Fibroblast of pulmonary artery (primary cell): ENCODE measurements at regions not wholly inside any gene's neighbourhood (a gene's known extent, or its start where the extent isn't known, plus 50 kb on each side); places are given as distances from the start of the nearest gene placed in this dataset.

Experiments used
- DNase-seq: peaks from one replicate; pipeline ENCODE4 v3.0.0-alpha.2; 2010; ENCODE audit warnings: low read depth
- H3K4me3 ChIP-seq: replicated peaks from 2 replicates; pipeline ENCODE4 v1.5.1; 2011; ENCODE audit warnings: low read depth, mild to moderate bottlenecking, control low read depth, low read length, moderate library complexity
- CTCF ChIP-seq: IDR thresholded peaks from 2 replicates; pipeline ENCODE4 v1.5.1; 2011; ENCODE audit warnings: mild to moderate bottlenecking, control low read depth, low read length, inconsistent platforms; ENCODE audit errors: missing control alignments

GRCh38 chr7:19537942-19538401, 170.9 kb downstream of the POLR1F start:
- DNase-seq: peak; percentile 21
- no peak overlapping the region for H3K4me3 ChIP-seq
- no peak for TF ChIP-seq CTCF

GRCh38 chr7:19533266-19533665, 175.6 kb downstream of the POLR1F start:
- no peak for DNase-seq
- no peak overlapping the region for H3K4me3 ChIP-seq
- TF ChIP-seq CTCF: no peak

- no peak overlapping the region for H3K4me3 ChIP-seq
- no peak for DNase-seq
- no peak for TF ChIP-seq CTCF
Measured at GRCh38 chr7:19530852-19531251, 178.0 kb downstream of the POLR1F start.

GRCh38 chr7:19530261-19530660, 178.6 kb downstream of the POLR1F start:
- no peak overlapping the region for H3K4me3 ChIP-seq
- TF ChIP-seq CTCF: no peak
- DNase-seq: no peak

- TF ChIP-seq CTCF: no peak
- DNase-seq: no peak
Measured at GRCh38 chr7:19526639-19527038, 182.2 kb downstream of the POLR1F start.

GRCh38 chr7:19522486-19522885, 186.4 kb downstream of the POLR1F start:
- no peak for TF ChIP-seq CTCF
- peak; percentile 53 for DNase-seq
- no peak overlapping the region for H3K4me3 ChIP-seq

More at GRCh38 chr7:19526639-19527038, 182.2 kb downstream of the POLR1F start:
- no peak overlapping the region for H3K4me3 ChIP-seq

GRCh38 chr7:19520392-19520791, 188.4 kb downstream of the POLR1F start:
- no peak for TF ChIP-seq CTCF
- peak; percentile 35 for DNase-seq
- no peak overlapping the region for H3K4me3 ChIP-seq
